Spleen (tissue), 11 donors: ENCODE measurements at regions not wholly inside any gene's neighbourhood (a gene's known extent, or its start where the extent isn't known, plus 50 kb on each side); places are given as distances from the start of the nearest gene placed in this dataset.

Source experiments
- DNase-seq: peaks from one replicate; pipeline ENCODE4 v3.0.0-alpha.2; 2020
- H3K27ac ChIP-seq, 8 donors: fragments of 200-600 bp; sonication (generic) in 7 of 8; 1 replicate in 4 of 8; 2 replicates in 4 of 8; pipeline versions ENCODE4 v1.5.0 to v1.8.0; 2016 to 2021; ENCODE audit warnings: inconsistent platforms in 4 of 8, mild to moderate bottlenecking in 4 of 8, moderate library complexity in 1 of 8
- H3K27me3 ChIP-seq, 7 donors: fragments of 200-600 bp; sonication (generic) in 6 of 7; replicated peaks in 1 of 7; 1 replicate in 4 of 7; 2 replicates in 3 of 7; pipeline versions ENCODE4 v1.5.0 to v1.8.0; 2016 to 2021; ENCODE audit warnings: inconsistent platforms in 3 of 7, mild to moderate bottlenecking in 1 of 7
- H3K36me3 ChIP-seq, 6 donors: fragments of 200-600 bp; sonication (generic) in 5 of 6; 1 replicate in 4 of 6; 2 replicates in 2 of 6; pipeline versions ENCODE4 v1.5.0 to v1.8.0; 2016 to 2021; ENCODE audit warnings: inconsistent platforms in 2 of 6
- H3K4me1 ChIP-seq, 6 donors: fragments of 200-600 bp; sonication (generic) in 5 of 6; 1 replicate in 3 of 6; 2 replicates in 3 of 6; pipeline versions ENCODE4 v1.5.0 to v1.8.0; 2016 to 2021; ENCODE audit warnings: inconsistent platforms in 3 of 6
- H3K4me3 ChIP-seq, 8 donors: fragments of 200-600 bp; sonication (generic) in 7 of 8; 1 replicate in 4 of 8; 2 replicates in 4 of 8; pipeline versions ENCODE4 v1.5.0 to v1.8.0; 2016 to 2021; ENCODE audit warnings: inconsistent platforms in 4 of 8, mild to moderate bottlenecking in 4 of 8, moderate library complexity in 2 of 8
- H3K9me3 ChIP-seq, 8 donors: fragments of 200-600 bp; sonication (generic) in 7 of 8; 1 replicate in 4 of 8; 2 replicates in 4 of 8; pipeline versions ENCODE4 v1.5.0 to v1.8.0; 2016 to 2021; ENCODE audit warnings: inconsistent platforms in 4 of 8
- POLR2A ChIP-seq, 3 donors: fragments of 450-650 bp; IDR thresholded peaks; one replicate each; pipeline ENCODE4 v1.5.1; 2017; ENCODE audit warnings: antibody characterized with exemption in 3 of 3, mild to moderate bottlenecking in 1 of 3
- POLR2AphosphoS5 ChIP-seq, 3 donors: sonication (generic); formaldehyde crosslinking; IDR thresholded peaks; one replicate each; pipeline ENCODE4 v1.5.1; 2017; ENCODE audit warnings: antibody characterized with exemption in 3 of 3
- WGBS, 5 donors: extraction: QIAGEN DNeasy Blood & Tissue Kit in 3 of 5; methylation state at CpG; one replicate each; pipeline versions ENCODE4 v1.1.5 to v1.1.7; 2013 to 2018; 5-methylcytosine and 5-hydroxymethylcytosine counted together
- intact Hi-C: fragments of 100-400 bp; cut with DNase I; formaldehyde crosslinking; loops from one replicate; pipeline ENCODE4 v1.15.0; 2023; ENCODE audit warnings: low total_unique reads
- TF ChIP-seq, protein P1 (sequence below), 11 experiments: fragments of 200-600 bp in 7 of 11; fragments of 450-650 bp in 4 of 11; sonication (generic) in 4 of 11; IDR thresholded peaks in 8 of 11; conservative IDR thresholded peaks in 3 of 11; 1 replicate in 7 of 11; 2 replicates in 4 of 11; pipeline versions ENCODE4 v1.4.0 to v1.8.0; 2016 to 2021; ENCODE audit warnings: antibody characterized with exemption in 11 of 11, inconsistent platforms in 4 of 11, mild to moderate bottlenecking in 1 of 11
- donor health status: healthy with polysubstance abuse.
- donor health status: DM: no; HTN: no; CAD: no; lungs with moderate emphysema.
- donor health status: DM: no; HTN: no; CAD: no.
- donor health status: Bipolar disorder and iron deficiency.
- donor health status: healthy.
- donor health status: DM: no; HTN: no; CAD: no.
- donor health status: DM: yes; HTN: yes; CAD: no.

DNA sequence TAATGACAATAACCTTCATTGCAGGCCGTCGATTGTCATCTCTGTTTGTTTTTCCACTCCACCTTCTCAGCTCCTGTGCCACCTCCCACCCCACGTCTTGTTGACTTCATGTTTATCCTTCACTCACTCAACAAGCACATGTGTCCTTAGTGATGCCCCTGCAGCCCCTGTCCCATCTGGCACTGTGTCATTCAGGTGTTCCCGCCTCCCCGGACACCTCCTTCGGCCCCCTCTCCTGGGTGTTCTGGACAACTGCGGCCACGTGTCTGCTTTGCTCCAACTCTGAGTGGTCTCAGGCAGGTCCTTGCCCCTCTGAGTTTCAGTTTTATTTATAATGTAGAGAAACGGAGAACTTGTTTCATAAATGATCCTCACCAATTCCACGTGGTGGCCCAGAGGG lies 91.0 kb upstream of the COL5A1 start:
- Histone ChIP-seq H3K4me1 (peaks cover 0 to 13% (median 6%) of the 10 kb centered on the region in 6 donors), H3K4me3 (no peak overlapping the region), H3K36me3 (no peaks in the 10 kb centered on the region), H3K27me3 (peaks cover 0 to 65% (median 6%) of the 10 kb centered on the region in 7 donors), H3K27ac (no peak overlapping the region), H3K9me3 (no peaks in the 10 kb centered on the region)
- TF ChIP-seq POLR2AphosphoS5 (IDR thresholded peaks at IDR 0.05) (no peak), POLR2A (IDR thresholded peaks at IDR 0.05) (no peak)
- TF ChIP-seq, protein P1, sequence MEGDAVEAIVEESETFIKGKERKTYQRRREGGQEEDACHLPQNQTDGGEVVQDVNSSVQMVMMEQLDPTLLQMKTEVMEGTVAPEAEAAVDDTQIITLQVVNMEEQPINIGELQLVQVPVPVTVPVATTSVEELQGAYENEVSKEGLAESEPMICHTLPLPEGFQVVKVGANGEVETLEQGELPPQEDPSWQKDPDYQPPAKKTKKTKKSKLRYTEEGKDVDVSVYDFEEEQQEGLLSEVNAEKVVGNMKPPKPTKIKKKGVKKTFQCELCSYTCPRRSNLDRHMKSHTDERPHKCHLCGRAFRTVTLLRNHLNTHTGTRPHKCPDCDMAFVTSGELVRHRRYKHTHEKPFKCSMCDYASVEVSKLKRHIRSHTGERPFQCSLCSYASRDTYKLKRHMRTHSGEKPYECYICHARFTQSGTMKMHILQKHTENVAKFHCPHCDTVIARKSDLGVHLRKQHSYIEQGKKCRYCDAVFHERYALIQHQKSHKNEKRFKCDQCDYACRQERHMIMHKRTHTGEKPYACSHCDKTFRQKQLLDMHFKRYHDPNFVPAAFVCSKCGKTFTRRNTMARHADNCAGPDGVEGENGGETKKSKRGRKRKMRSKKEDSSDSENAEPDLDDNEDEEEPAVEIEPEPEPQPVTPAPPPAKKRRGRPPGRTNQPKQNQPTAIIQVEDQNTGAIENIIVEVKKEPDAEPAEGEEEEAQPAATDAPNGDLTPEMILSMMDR (IDR thresholded peaks at IDR 0.05 in 8 of 11, conservative IDR thresholded peaks at IDR 0.05 in 3 of 11): no peak
- intact Hi-C loops: no loop called here
- WGBS, 5 donors: 84 to 93% (median 89%) methylated on average over 10 of the region's 10 CpGs
- peak; percentile 47 for DNase-seq

- no peak for TF ChIP-seq POLR2A (IDR thresholded peaks at IDR 0.05)
- TF ChIP-seq, protein P1 (IDR thresholded peaks at IDR 0.05 in 8 of 11, conservative IDR thresholded peaks at IDR 0.05 in 3 of 11): no peak
- TF ChIP-seq POLR2AphosphoS5 (IDR thresholded peaks at IDR 0.05): no peak
- H3K36me3 ChIP-seq: no peaks in the 10 kb centered on the region
- H3K4me1 ChIP-seq: peaks cover 0 to 13% (median 6%) of the 10 kb centered on the region in 6 donors
- peaks cover 0 to 59% (median 6%) of the 10 kb centered on the region in 7 donors for H3K27me3 ChIP-seq
- intact Hi-C loops: no loop called here
- 93 to 95% (median 94%) methylated on average over 16 to 23 of the region's 23 CpGs for WGBS, 5 donors
- DNase-seq: peak; percentile 55
- H3K4me3 ChIP-seq: no peak overlapping the region
- no peak overlapping the region for H3K27ac ChIP-seq
- no peaks in the 10 kb centered on the region for H3K9me3 ChIP-seq
Measured at GRCh38 chr9:134551176-134551575, 90.4 kb upstream of the COL5A1 start.

DNA sequence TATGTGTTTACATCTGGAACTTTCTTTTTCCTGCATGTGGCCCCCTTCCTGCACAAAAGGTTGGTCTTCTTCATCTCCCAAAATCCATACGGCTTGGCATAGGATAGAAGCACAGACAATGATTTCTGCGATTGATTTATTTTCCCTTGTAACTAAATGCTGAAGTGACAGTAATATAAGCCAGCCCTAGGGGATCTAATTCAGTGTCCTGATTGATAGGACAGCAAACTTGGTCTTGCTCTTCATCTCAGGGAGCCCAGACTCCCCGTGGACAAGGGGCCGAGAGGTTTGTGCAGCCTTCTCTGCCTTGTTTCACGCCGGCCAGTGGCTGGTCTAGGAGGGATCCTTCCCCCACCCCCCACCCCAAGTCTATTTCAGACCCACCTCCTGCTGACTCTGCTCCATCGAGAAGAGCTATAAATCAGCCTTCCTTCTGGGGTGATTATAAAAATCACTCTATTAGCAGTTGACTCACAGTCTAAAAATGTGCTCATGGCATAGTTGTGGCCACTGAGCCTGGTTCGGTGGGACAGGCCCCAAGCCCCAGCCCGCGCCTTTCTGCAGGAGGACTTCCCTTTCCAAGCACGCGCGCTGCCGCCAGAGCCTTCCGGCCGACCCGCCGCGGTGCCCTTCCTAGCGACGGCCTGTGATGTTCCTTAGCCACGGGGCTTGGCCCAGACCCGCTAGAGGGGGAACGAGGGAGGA lies 89.8 kb upstream of the COL5A1 start:
- H3K4me3 ChIP-seq: no peak overlapping the region
- WGBS, 5 donors: 14 to 20% (median 19%) methylated on average over 17 to 24 of the region's 24 CpGs
- peaks cover 0 to 53% (median 6%) of the 10 kb centered on the region in 7 donors for H3K27me3 ChIP-seq
- H3K4me1 ChIP-seq: peaks cover 0 to 13% (median 6%) of the 10 kb centered on the region in 6 donors
- TF ChIP-seq POLR2A (IDR thresholded peaks at IDR 0.05) (no peak), POLR2AphosphoS5 (IDR thresholded peaks at IDR 0.05) (peak in 2 of 3 donors; percentile 39 to 60)
- no peaks in the 10 kb centered on the region for H3K9me3 ChIP-seq
- DNase-seq: peak; percentile 69
- intact Hi-C loops: no loop called here
- H3K36me3 ChIP-seq: no peaks in the 10 kb centered on the region
- no peak overlapping the region for H3K27ac ChIP-seq

DNA sequence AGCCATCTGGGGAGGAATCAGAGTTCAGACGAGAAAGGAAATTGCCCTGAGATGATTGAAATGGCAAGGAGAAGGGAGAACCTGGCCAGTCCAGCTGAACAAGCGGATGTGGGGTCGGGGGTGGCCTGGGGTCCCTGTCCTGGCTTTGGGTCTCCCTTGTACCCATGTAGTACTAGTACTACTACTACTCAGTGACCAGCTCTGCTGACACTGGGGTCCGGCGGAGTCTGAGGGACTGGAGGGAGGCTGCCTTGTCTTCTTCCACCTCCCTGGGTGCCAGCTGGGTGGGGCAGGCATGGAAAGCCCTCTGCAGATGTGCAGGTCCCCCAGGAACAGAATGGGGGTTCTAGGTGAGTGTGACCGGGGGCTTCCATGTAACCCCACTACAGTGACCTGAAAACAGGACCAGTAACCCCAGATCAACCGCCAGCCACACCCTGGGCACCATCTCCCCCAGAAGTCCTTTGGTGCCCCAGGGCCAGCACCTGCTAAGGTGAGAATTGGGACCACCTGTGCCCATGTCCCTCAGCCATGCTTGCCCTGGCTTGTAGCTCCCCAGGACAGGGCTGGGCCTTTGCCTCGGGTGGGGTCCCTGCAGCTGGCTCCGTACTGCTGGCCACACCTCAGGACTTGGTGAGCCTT lies 89.1 kb upstream of the COL5A1 start:
- H3K4me1 ChIP-seq: peaks cover 0 to 13% (median 6%) of the 10 kb centered on the region in 6 donors
- no peaks in the 10 kb centered on the region for H3K36me3 ChIP-seq
- intact Hi-C loops: no loop called here
- no peak for TF ChIP-seq POLR2AphosphoS5 (IDR thresholded peaks at IDR 0.05)
- TF ChIP-seq POLR2A (IDR thresholded peaks at IDR 0.05): no peak
- no peak overlapping the region for H3K4me3 ChIP-seq
- no peaks in the 10 kb centered on the region for H3K9me3 ChIP-seq
- WGBS, 5 donors: 58 to 75% (median 62%) methylated on average over 8 to 9 of the region's 9 CpGs
- DNase-seq: peak; percentile 73
- no peak overlapping the region for H3K27ac ChIP-seq
- peaks cover 0 to 47% (median 6%) of the 10 kb centered on the region in 7 donors for H3K27me3 ChIP-seq
